ENCODE measurements at regions not wholly inside any gene's neighbourhood (a gene's known extent, or its start where the extent isn't known, plus 50 kb on each side); places are given as distances from the start of the nearest gene placed in this dataset.
"Not testable (repeated sequence)": the region's sequence is repeated elsewhere in the genome, so short reads cannot be mapped to it uniquely, and the experiment has no call there.

- DNase-seq, H3K27ac ChIP-seq: not testable (repeated sequence)
Observed at GRCh38 chr5:122209601-122210000, 80.3 kb downstream of the ZNF474 start.

GRCh38 chr5:122218778-122219177, 89.4 kb downstream of the ZNF474 start:
- H3K27ac ChIP-seq = no peak overlapping the region
- no peak for DNase-seq
- TF ChIP-seq CTCF (IDR thresholded peaks at IDR 0.05; ENCODE audit: low read depth, low read length) = no peak
- no peaks in the 10 kb centered on the region for H3K9me3 ChIP-seq (ENCODE audit: severe bottlenecking)
- H3K4me3 ChIP-seq (ENCODE audit: low read depth, low read length) = no peak overlapping the region
- H3K36me3 ChIP-seq = no peaks in the 10 kb centered on the region
- no peaks in the 10 kb centered on the region for H3K27me3 ChIP-seq (ENCODE audit: insufficient read depth, low read depth, severe bottlenecking)

More at GRCh38 chr5:122209601-122210000, 80.3 kb downstream of the ZNF474 start:
- H3K4me3 ChIP-seq (ENCODE audit: low read depth, low read length); H3K9me3 ChIP-seq (ENCODE audit: severe bottlenecking); H3K27me3 ChIP-seq (ENCODE audit: insufficient read depth, low read depth, severe bottlenecking); H3K36me3 ChIP-seq: not testable (repeated sequence)

GRCh38 chr5:122219436-122220166, 90.3 kb downstream of the ZNF474 start:
- no peaks in the 10 kb centered on the region for H3K36me3 ChIP-seq
- no peaks in the 10 kb centered on the region for H3K9me3 ChIP-seq (ENCODE audit: severe bottlenecking)
- H3K27me3 ChIP-seq (ENCODE audit: insufficient read depth, low read depth, severe bottlenecking) = no peaks in the 10 kb centered on the region
- no peak overlapping the region for H3K27ac ChIP-seq
- TF ChIP-seq CTCF (IDR thresholded peaks at IDR 0.05; ENCODE audit: low read depth, low read length) = no peak
- H3K4me3 ChIP-seq (ENCODE audit: low read depth, low read length) = no peak overlapping the region
- no peak for DNase-seq

- Histone ChIP-seq H3K4me3 (ENCODE audit: low read depth, low read length) (no peak overlapping the region), H3K9me3 (ENCODE audit: severe bottlenecking) (no peaks in the 10 kb centered on the region), H3K27me3 (ENCODE audit: insufficient read depth, low read depth, severe bottlenecking) (no peaks in the 10 kb centered on the region), H3K27ac (no peak overlapping the region), H3K36me3 (no peaks in the 10 kb centered on the region)
- no peak for TF ChIP-seq CTCF (IDR thresholded peaks at IDR 0.05; ENCODE audit: low read depth, low read length)
- DNase-seq = no peak
Observed at GRCh38 chr5:122220511-122220910, 91.2 kb downstream of the ZNF474 start.

- Histone ChIP-seq H3K9me3 (ENCODE audit: severe bottlenecking) (no peaks in the 10 kb centered on the region), H3K4me3 (ENCODE audit: low read depth, low read length) (no peak overlapping the region), H3K27me3 (ENCODE audit: insufficient read depth, low read depth, severe bottlenecking) (no peaks in the 10 kb centered on the region), H3K36me3 (no peaks in the 10 kb centered on the region), H3K27ac (no peak overlapping the region)
- TF ChIP-seq CTCF (IDR thresholded peaks at IDR 0.05; ENCODE audit: low read depth, low read length) = peak; percentile 10; the same call in 1 of the 2 replicates
- no peak for DNase-seq
Observed at GRCh38 chr5:122221857-122222256, 90.2 kb upstream of the SNCAIP start.

GRCh38 chr5:122222580-122222979, 89.5 kb upstream of the SNCAIP start:
- H3K36me3 ChIP-seq = no peaks in the 10 kb centered on the region
- DNase-seq = no peak
- no peaks in the 10 kb centered on the region for H3K27me3 ChIP-seq (ENCODE audit: insufficient read depth, low read depth, severe bottlenecking)
- no peak for TF ChIP-seq CTCF (IDR thresholded peaks at IDR 0.05; ENCODE audit: low read depth, low read length)
- no peaks in the 10 kb centered on the region for H3K9me3 ChIP-seq (ENCODE audit: severe bottlenecking)
- no peak overlapping the region for H3K27ac ChIP-seq
- no peak overlapping the region for H3K4me3 ChIP-seq (ENCODE audit: low read depth, low read length)
